Liver (tissue), 7 donors: ENCODE measurements at regions not wholly inside any gene's neighbourhood (a gene's known extent, or its start where the extent isn't known, plus 50 kb on each side); places are given as distances from the start of the nearest gene placed in this dataset.

Experiments used
- DNase-seq: peaks from one replicate; pipeline ENCODE4 v3.0.0-alpha.2; 2017; ENCODE audit warnings: low spot score
- H3K27ac ChIP-seq, 2 donors: one replicate each; pipeline ENCODE4 v1.7.0; 2013; ENCODE audit warnings: inconsistent platforms in 2 of 2, low read length in 2 of 2, control low read depth in 1 of 2, low read depth in 1 of 2, mild to moderate bottlenecking in 1 of 2
- H3K27me3 ChIP-seq, 4 donors: one replicate each; pipeline versions ENCODE4 v1.6.1 to v1.7.0; 2013; ENCODE audit warnings: low read length in 3 of 4, inconsistent platforms in 1 of 4, mild to moderate bottlenecking in 1 of 4, moderate library complexity in 1 of 4; ENCODE audit not compliant: control insufficient read depth in 4 of 4, insufficient read depth in 4 of 4
- H3K36me3 ChIP-seq, 4 donors: one replicate each; pipeline versions ENCODE4 v1.6.1 to v1.7.0; 2013; ENCODE audit warnings: low read length in 3 of 4, mild to moderate bottlenecking in 3 of 4, low read depth in 1 of 4, moderate library complexity in 1 of 4; ENCODE audit not compliant: control insufficient read depth in 4 of 4, insufficient read depth in 3 of 4
- H3K4me1 ChIP-seq, 4 donors: one replicate each; pipeline versions ENCODE4 v1.6.1 to v1.7.0; 2013; ENCODE audit warnings: low read length in 3 of 4, mild to moderate bottlenecking in 3 of 4, moderate library complexity in 1 of 4; ENCODE audit not compliant: control insufficient read depth in 4 of 4, insufficient read depth in 4 of 4
- H3K4me3 ChIP-seq, 3 donors: one replicate each; pipeline versions ENCODE4 v1.6.1 to v1.7.0; 2013; ENCODE audit warnings: low read length in 3 of 3, control low read depth in 1 of 3, low read depth in 1 of 3, mild to moderate bottlenecking in 1 of 3
- H3K9ac ChIP-seq, 2 donors: one replicate each; pipeline ENCODE4 v1.7.0; 2013; ENCODE audit warnings: low read length in 2 of 2, mild to moderate bottlenecking in 2 of 2, moderate library complexity in 2 of 2, control low read depth in 1 of 2, low read depth in 1 of 2
- H3K9me3 ChIP-seq, 4 donors: one replicate each; pipeline versions ENCODE4 v1.6.1 to v1.7.0; 2013; ENCODE audit warnings: low read length in 3 of 4; ENCODE audit not compliant: control insufficient read depth in 4 of 4
- EGR1 ChIP-seq, 2 donors: IDR thresholded peaks; 2 replicates each; pipeline ENCODE4 v1.6.1; 2016 to 2018; ENCODE audit warnings: antibody characterized with exemption in 2 of 2, low read depth in 2 of 2
- FOXA1 ChIP-seq: IDR thresholded peaks from 2 replicates; pipeline ENCODE4 v1.6.1; 2016; ENCODE audit warnings: antibody characterized with exemption
- FOXA2 ChIP-seq: IDR thresholded peaks from 2 replicates; pipeline ENCODE4 v1.6.1; 2016; ENCODE audit warnings: antibody characterized with exemption
- GABPA ChIP-seq, 2 donors: IDR thresholded peaks in 1 of 2; conservative IDR thresholded peaks in 1 of 2; 2 replicates each; pipeline ENCODE4 v1.6.1; 2016; ENCODE audit warnings: antibody characterized with exemption in 2 of 2, mild to moderate bottlenecking in 1 of 2, moderate library complexity in 1 of 2
- HNF4A ChIP-seq, 2 donors: conservative IDR thresholded peaks; 2 replicates each; pipeline ENCODE4 v1.6.1; 2016; ENCODE audit warnings: antibody characterized with exemption in 2 of 2, mild to moderate bottlenecking in 2 of 2
- HNF4G ChIP-seq: IDR thresholded peaks from 2 replicates; pipeline ENCODE4 v1.6.1; 2016; ENCODE audit warnings: antibody characterized with exemption
- JUND ChIP-seq, 2 donors: IDR thresholded peaks; 2 replicates each; pipeline ENCODE4 v1.6.1; 2016; ENCODE audit warnings: antibody characterized with exemption in 2 of 2
- MAX ChIP-seq: IDR thresholded peaks from 2 replicates; pipeline ENCODE4 v1.6.1; 2016; ENCODE audit warnings: antibody characterized with exemption
- NR2F2 ChIP-seq: IDR thresholded peaks from 2 replicates; pipeline ENCODE4 v1.6.1; 2016; ENCODE audit warnings: antibody characterized with exemption
- RAD21 ChIP-seq, 2 donors: IDR thresholded peaks; 2 replicates each; pipeline ENCODE4 v1.6.1; 2016; ENCODE audit warnings: antibody characterized with exemption in 2 of 2, mild to moderate bottlenecking in 2 of 2
- REST ChIP-seq: IDR thresholded peaks from 2 replicates; pipeline ENCODE4 v1.6.1; 2016; ENCODE audit warnings: antibody characterized with exemption, mild to moderate bottlenecking
- RXRA ChIP-seq, 2 donors: IDR thresholded peaks; 2 replicates each; pipeline ENCODE4 v1.6.1; 2017 to 2018; ENCODE audit warnings: antibody characterized with exemption in 2 of 2, mild to moderate bottlenecking in 1 of 2
- SP1 ChIP-seq: IDR thresholded peaks from 2 replicates; pipeline ENCODE4 v1.6.1; 2018; ENCODE audit warnings: antibody characterized with exemption, mild to moderate bottlenecking
- TAF1 ChIP-seq: conservative IDR thresholded peaks from 2 replicates; pipeline ENCODE4 v1.6.1; 2016; ENCODE audit warnings: antibody characterized with exemption, mild to moderate bottlenecking
- YY1 ChIP-seq: IDR thresholded peaks from 2 replicates; pipeline ENCODE4 v1.6.1; 2016; ENCODE audit warnings: antibody characterized with exemption, mild to moderate bottlenecking
- ZBTB33 ChIP-seq: IDR thresholded peaks from 2 replicates; pipeline ENCODE4 v1.6.1; 2016; ENCODE audit warnings: antibody characterized with exemption
- WGBS: extraction: QIAGEN DNeasy Blood & Tissue Kit; methylation state at CpG from one replicate; pipeline ENCODE4 v1.1.7; 2013; 5-methylcytosine and 5-hydroxymethylcytosine counted together
- donor health status: healthy.
- donor health status: healthy.
- donor health status: healthy.
- donor health status: healthy.

DNA sequence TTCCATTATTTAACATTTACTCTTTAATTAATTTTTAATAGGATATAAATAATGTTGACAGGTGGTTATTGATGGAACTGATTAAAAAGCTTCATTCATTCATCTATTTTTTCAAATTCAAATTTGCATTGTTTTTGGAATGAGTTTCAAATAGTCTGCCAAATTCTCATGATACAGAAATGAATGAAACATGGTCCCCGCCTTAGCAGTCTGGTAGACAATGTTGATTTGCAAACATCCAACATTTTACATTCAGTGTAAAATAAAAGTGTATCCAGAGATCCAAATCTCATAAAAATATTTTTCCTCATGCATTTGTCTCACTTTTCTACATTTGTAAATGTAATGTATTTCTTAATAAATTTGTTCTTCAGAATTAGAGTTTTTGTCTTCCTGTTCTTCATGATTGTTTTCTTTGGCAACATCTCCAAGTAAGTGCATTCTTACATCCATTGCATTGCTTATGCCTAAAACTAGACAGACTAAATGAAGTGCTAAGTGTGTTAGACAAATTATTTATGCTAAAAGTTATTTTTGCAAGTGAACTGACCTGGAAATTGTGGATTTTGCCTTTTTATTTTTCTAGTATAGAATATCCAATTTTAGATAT, 142.3 kb downstream of the PCDH18 start:
- DNase-seq: no peak
- Histone ChIP-seq H3K9me3 (no peaks in the 10 kb centered on the region), H3K27me3 (no peaks in the 10 kb centered on the region), H3K36me3 (no peaks in the 10 kb centered on the region), H3K4me3 (no peak overlapping the region), H3K4me1 (no peaks in the 10 kb centered on the region), H3K9ac (no peak overlapping the region), H3K27ac (no peak overlapping the region)
- 90% methylated on average over 1 of the region's 1 CpG for WGBS
- TF ChIP-seq RXRA (IDR thresholded peaks at IDR 0.05) (no peak), HNF4G (no peak), ZBTB33 (no peak), JUND (IDR thresholded peaks at IDR 0.05) (no peak), SP1 (no peak), REST (no peak), NR2F2 (no peak), MAX (no peak), HNF4A (conservative IDR thresholded peaks at IDR 0.05) (no peak), GABPA (IDR thresholded peaks at IDR 0.05 in 1 of 2, conservative IDR thresholded peaks at IDR 0.05 in 1 of 2) (no peak), TAF1 (no peak), EGR1 (IDR thresholded peaks at IDR 0.05; ENCODE audit: low read depth in 2 of 2) (no peak), FOXA1 (no peak), YY1 (no peak), RAD21 (IDR thresholded peaks at IDR 0.05) (no peak), FOXA2 (no peak)

DNA sequence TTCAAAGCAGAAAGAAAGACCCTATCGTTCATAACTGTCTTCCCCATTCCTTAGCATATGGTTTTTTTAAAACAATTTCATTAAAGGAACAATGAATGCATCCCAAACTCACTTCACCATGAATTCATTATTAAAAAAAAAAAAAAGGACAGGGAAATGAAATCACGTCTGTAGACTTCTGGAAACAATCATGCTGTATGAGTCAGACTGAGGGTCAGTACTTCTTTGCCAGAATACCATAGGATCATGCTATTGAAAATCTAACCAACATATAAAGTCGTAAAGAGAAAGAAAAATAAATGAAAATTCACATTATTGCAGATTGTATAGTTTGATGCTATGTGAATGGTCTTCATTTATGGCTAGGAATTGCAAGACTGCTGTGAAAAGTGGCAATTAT, 144.4 kb downstream of the PCDH18 start:
- H3K4me3 ChIP-seq: no peak overlapping the region
- no peaks in the 10 kb centered on the region for H3K9me3 ChIP-seq
- H3K27me3 ChIP-seq: no peaks in the 10 kb centered on the region
- DNase-seq: no peak
- no peak overlapping the region for H3K9ac ChIP-seq
- no peaks in the 10 kb centered on the region for H3K4me1 ChIP-seq
- 53% methylated on average over 3 of the region's 3 CpGs for WGBS
- no peak for TF ChIP-seq NR2F2
- H3K27ac ChIP-seq: no peak overlapping the region
- no peaks in the 10 kb centered on the region for H3K36me3 ChIP-seq
